ENCODE measurements at regions not wholly inside any gene's neighbourhood (a gene's known extent, or its start where the extent isn't known, plus 50 kb on each side); places are given as distances from the start of the nearest gene placed in this dataset.

GRCh38 chr6:14912706-14913105, 333.2 kb upstream of the JARID2 start:
- intact Hi-C loops (cut with DNase I; ENCODE audit: low total_unique reads): no loop called here
- Histone ChIP-seq H3K27me3 (no peaks in the 10 kb centered on the region), H3K36me3 (no peaks in the 10 kb centered on the region), H3K9me3 (no peaks in the 10 kb centered on the region), H3K4me3 (no peak overlapping the region), H3K4me1 (peaks cover 0 to 10% (median 1%) of the 10 kb centered on the region in 4 donors), H3K27ac (no peak overlapping the region)
- no peak for TF ChIP-seq CTCF (IDR thresholded peaks at IDR 0.05)
- no peak for TF ChIP-seq POLR2A (IDR thresholded peaks at IDR 0.05)
- no peak for TF ChIP-seq EP300 (IDR thresholded peaks at IDR 0.05; ENCODE audit: low read depth)
- TF ChIP-seq POLR2AphosphoS5 (IDR thresholded peaks at IDR 0.05): no peak
- 87% methylated on average over 2 of the region's 2 CpGs; no CpG with 5 or more reads in 1 of the 2 donors for WGBS, 2 donors (ENCODE audit: low coverage in 1 of 2)
- DNase-seq: no peak
- in situ Hi-C loops (cut with MboI; ENCODE audit: low pct_ligation_motif_present in 1 of 4, low pct_unique_long_range_greater_than_20kb in 1 of 4, low sequenced_read_pairs in 3 of 4): no loop called here

DNA sequence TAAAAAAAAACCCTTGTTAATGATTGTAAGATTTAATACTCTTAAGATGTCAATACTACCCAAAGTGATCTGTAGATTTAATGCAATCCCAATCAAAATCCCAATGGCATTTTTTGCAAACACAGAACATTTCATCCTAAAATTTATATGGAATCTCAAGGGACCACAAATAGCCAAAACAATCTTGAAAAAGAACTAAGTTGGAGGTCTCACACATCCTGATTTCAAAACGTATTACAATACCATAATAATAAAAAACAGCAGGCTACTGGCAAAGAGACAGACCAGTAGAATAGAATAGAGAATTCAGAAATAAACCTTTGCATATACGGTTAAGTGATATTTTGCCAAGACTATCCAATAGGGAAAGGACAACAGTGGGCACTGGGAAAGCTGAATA, 331.9 kb upstream of the JARID2 start:
- H3K9me3 ChIP-seq: no peaks in the 10 kb centered on the region
- intact Hi-C loops (cut with DNase I; ENCODE audit: low total_unique reads) (no loop called here), in situ Hi-C loops (cut with MboI; ENCODE audit: low pct_ligation_motif_present in 1 of 4, low pct_unique_long_range_greater_than_20kb in 1 of 4, low sequenced_read_pairs in 3 of 4) (no loop called here)
- 80 to 86% methylated on average over 2 of the region's 2 CpGs for WGBS, 2 donors (ENCODE audit: low coverage in 1 of 2)
- H3K27me3 ChIP-seq: no peaks in the 10 kb centered on the region
- H3K36me3 ChIP-seq: no peaks in the 10 kb centered on the region
- H3K4me1 ChIP-seq: peaks cover 0 to 10% (median 1%) of the 10 kb centered on the region in 4 donors
- TF ChIP-seq POLR2AphosphoS5 (IDR thresholded peaks at IDR 0.05): no peak
- no peak for TF ChIP-seq EP300 (IDR thresholded peaks at IDR 0.05; ENCODE audit: low read depth)
- no peak for TF ChIP-seq CTCF (IDR thresholded peaks at IDR 0.05)
- no peak for TF ChIP-seq POLR2A (IDR thresholded peaks at IDR 0.05)
- H3K27ac ChIP-seq: no peak overlapping the region
- DNase-seq: no peak
- H3K4me3 ChIP-seq: no peak overlapping the region

DNA sequence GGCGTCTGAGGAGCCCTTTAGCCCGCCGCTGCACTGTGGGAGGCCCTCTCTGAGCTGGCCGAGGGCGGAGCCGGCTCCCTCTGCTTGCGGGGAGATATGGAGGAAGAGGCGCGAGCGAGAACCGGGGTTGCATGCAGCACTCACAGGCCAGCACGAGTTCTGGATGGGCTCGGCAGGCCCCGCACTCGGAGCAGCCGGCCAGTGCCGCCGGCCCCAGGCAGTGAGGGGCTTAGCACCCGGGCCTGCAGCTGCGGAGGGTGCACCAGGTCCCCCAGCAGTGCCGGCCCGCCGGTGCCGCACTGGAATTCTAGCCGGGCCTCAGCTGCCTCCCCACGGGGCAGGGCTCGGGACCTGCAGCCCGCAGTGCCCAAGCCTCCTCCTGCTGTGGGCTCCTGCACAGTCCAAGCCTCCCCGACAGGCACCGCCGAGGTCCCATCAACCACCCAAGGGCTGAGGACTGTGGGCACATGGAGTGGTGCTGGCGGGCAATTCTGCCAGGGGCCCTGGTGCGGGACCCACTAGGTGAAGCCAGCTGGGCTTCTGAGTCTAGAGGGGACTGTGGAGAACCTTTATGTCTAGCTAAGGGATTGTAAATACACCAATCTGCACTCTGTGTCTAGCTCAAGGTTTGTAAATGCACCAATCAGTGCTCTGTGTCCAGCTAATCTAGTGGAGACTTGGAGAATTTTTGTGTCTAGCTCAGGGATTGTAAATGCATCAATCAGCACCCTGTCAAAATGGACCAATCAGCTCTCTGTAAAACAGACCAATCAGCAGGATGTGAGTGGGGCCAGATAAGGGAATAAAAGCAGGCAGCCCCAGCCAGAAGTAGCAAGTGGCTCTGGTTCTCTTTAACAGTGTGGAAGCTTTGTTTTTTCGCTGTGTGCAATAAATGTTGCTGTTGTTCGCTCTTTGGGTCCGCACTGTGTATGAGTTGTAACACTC, 329.7 kb upstream of the JARID2 start:
- no peaks in the 10 kb centered on the region for H3K9me3 ChIP-seq
- DNase-seq: no peak
- intact Hi-C loops (cut with DNase I; ENCODE audit: low total_unique reads): no loop called here
- H3K4me3 ChIP-seq: no peak overlapping the region
- H3K27ac ChIP-seq: no peak overlapping the region
- no peak for TF ChIP-seq POLR2A (IDR thresholded peaks at IDR 0.05)
- 95 to 100% methylated on average over 1 to 36 of the region's 36 CpGs for WGBS, 2 donors (ENCODE audit: low coverage in 1 of 2)
- in situ Hi-C loops (cut with MboI; ENCODE audit: low pct_ligation_motif_present in 1 of 4, low pct_unique_long_range_greater_than_20kb in 1 of 4, low sequenced_read_pairs in 3 of 4): no loop called here
- H3K4me1 ChIP-seq: peaks cover 0 to 9% (median 0%) of the 10 kb centered on the region in 4 donors
- no peaks in the 10 kb centered on the region for H3K36me3 ChIP-seq
- H3K27me3 ChIP-seq: no peaks in the 10 kb centered on the region

- H3K4me3 ChIP-seq: no peak overlapping the region
- no peaks in the 10 kb centered on the region for H3K36me3 ChIP-seq
- in situ Hi-C loops (cut with MboI; ENCODE audit: low pct_ligation_motif_present in 1 of 4, low pct_unique_long_range_greater_than_20kb in 1 of 4, low sequenced_read_pairs in 3 of 4) (no loop called here), intact Hi-C loops (cut with DNase I; ENCODE audit: low total_unique reads) (no loop called here)
- H3K27ac ChIP-seq: no peak overlapping the region
- no peak for DNase-seq
- no peak for TF ChIP-seq POLR2A (IDR thresholded peaks at IDR 0.05)
- TF ChIP-seq POLR2AphosphoS5 (IDR thresholded peaks at IDR 0.05): no peak
- TF ChIP-seq EP300 (IDR thresholded peaks at IDR 0.05; ENCODE audit: low read depth): no peak
- TF ChIP-seq CTCF (IDR thresholded peaks at IDR 0.05): no peak
- 70 to 83% methylated on average over 6 to 12 of the region's 12 CpGs for WGBS, 2 donors (ENCODE audit: low coverage in 1 of 2)
- no peaks in the 10 kb centered on the region for H3K9me3 ChIP-seq
- H3K4me1 ChIP-seq: peaks cover 0 to 7% (median 0%) of the 10 kb centered on the region in 4 donors
- no peaks in the 10 kb centered on the region for H3K27me3 ChIP-seq
These were observed 328.6 kb upstream of the JARID2 start for GRCh38 chr6:14917109-14917910.
